GM11168 (cell line): ENCODE measurements at regions not wholly inside any gene's neighbourhood (a gene's known extent, or its start where the extent isn't known, plus 50 kb on each side); places are given as distances from the start of the nearest gene placed in this dataset.
"Not testable (repeated sequence)": the region's sequence is repeated elsewhere in the genome, so short reads cannot be mapped to it uniquely, and the experiment has no call there.

Experiments used
- in situ Hi-C: fragments of 300-500 bp; cut with MboI; formaldehyde crosslinking; loops from one replicate; pipeline ENCODE4 v1.12.0; 2022; ENCODE audit warnings: low sequenced_read_pairs; ENCODE audit not compliant: unreplicated experiment

DNA sequence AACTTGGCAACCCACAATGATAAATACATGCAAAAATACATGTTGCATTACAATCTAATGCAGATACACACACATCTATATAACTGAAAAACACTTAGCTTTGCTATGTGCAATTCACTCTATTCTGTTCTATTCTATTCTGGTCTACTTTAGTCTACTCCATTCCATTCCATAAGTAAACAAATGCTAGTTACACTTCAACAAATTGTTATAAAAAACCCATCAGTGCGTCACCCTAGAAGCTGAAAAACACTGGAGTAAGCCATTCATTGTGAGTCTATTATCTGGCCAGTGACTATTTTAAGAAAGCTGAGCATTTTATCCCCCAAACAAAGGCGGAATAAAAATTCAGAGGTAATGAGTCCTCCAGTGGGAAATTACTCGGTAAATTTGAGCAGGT, 315.7 kb upstream of the EPHA7 start:
- in situ Hi-C loops = no loop called here

DNA sequence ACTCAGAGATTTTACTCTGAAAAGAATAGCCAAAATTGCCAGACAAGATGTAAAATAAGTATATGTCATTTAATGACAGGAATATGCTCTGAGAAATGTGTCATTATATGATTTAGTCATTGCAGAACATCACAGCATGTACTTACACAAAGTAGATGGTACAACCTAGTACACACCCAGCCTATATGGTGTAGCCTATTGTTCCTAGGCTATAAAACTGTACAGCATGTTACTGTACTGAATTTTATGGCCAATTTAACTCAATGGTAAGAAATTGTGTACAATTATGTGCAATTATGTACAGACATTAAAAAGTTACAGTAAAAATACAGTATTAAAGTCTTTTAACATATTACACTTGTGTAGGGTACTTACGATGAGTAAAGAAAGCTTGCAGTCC, 311.9 kb upstream of the EPHA7 start:
- in situ Hi-C loops = no loop called here

DNA sequence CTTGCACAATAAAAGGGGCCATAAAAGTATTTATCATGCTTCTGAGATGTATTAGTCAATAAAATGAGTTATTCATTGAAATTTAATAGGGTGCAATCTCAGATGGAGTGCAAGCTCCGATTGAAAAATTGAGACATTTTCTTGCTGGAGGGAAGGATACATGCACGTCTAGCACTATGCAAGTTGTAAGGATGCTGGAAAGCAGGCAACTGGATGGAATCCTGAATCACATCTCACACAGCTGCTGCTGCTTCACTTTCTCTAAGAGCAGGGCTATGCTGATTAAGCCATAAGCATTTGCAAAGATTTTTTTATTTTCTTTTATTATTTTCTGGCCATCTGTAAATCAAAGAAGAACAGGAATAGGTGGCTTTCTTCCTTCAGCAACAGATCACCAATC, 308.8 kb upstream of the EPHA7 start:
- in situ Hi-C loops = no loop called here

DNA sequence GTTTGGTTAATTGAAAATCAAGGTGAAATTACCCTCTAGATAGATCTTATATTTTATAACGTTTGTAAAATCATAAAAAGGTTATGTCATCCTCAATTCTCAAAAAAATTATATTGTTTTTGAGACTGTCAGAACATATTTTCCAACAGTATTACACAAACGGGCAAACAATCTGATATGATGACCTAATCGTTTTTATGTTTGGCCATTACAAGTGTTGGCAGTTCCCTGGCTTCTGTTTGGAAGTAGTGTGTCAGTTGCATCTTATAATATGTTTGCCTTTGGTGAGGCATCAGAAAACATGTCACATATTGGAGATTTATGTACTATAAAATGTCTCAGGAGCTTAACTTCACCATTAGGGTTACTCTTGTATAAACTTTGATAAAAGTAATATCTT, 308.1 kb upstream of the EPHA7 start:
- in situ Hi-C loops = no loop called here

DNA sequence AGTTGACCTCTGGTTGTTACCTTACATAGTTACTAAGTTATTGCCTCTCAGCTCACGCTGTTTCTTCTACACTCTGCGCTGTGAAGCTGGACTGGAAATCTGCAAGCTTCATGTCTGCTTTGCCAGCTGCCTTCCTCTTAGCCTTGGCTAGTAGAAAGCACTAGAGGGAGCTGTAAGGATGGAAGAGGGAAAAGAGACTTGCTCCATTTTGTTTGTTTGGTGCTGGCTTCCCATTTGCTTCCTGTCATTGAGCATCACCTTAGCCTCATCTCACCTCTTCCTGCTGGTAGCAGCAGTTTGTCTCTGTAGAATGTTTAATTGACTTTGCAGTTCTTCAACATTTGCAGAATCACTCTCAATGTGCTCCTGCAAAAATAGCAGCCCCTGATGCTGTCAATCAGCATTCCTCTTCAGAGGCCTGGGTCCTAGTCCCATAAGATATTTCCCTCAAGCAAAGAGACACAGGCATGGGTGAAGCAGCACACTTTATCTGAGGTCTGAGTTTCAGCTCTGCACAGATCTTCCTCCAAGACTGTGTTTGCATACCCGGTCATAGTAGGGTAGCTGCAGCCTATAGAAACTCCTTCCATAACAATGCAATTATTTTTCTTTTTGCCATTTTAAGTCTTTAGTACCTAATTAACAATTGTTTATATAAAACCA, 302.2 kb upstream of the EPHA7 start:
- in situ Hi-C loops = no loop called here

DNA sequence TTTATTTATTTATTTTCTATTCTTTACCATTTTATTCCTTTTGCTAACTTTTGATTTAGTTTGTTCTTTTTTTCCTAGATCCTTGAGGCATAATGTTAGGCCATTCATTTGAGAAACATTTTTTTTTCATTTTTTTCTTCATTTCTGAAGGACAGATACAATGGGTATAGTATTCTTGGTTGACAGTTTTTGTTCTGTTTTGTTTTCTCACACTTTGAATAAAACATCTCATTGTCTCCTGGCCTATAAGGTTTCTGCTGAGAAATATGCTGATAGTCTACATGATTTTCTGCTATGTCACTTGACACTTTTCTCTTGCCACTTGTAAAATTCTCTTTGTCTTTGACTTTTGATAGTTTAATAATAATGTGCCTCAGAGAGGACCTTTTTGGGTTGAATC, 294.6 kb upstream of the EPHA7 start:
- in situ Hi-C loops = no loop called here

DNA sequence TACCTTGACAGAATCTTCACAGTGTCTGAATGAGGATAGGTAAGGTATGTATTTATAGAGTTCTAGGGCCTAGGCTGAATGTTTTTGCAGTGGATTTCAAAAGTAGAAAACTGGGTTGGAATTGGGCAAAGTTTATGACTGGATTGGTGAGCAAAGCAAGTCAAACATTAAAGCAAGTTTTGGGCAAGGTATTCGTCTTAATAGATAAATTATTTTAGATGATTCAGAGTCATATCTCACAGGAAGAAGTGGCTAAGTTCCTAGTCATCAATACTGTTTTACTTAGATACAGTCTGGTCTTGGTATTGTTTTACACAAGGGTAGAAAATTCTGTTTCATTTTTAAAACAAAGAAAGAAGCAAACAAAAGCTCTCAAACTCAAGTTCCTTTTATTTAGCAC, 284.1 kb upstream of the EPHA7 start:
- in situ Hi-C loops = no loop called here

DNA sequence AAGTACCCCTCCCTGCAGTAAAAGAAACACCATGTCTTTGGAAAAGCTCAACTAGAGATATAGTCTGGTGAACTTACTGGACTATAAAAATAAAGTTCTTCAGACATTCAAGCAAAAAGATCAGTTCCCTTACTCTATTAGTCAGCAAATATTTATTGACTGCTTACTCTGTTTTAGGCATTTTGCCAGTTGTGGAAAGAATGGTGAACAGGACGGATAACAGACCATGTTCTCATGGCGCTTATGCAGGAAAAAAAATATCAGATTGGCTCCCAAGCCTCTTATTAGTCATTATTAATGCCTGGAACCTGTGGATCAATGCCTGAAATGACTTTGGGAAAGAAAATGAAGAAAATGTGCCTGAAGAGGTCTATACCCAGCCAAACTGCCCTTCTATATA, 282.2 kb upstream of the EPHA7 start:
- in situ Hi-C loops = no loop called here

DNA sequence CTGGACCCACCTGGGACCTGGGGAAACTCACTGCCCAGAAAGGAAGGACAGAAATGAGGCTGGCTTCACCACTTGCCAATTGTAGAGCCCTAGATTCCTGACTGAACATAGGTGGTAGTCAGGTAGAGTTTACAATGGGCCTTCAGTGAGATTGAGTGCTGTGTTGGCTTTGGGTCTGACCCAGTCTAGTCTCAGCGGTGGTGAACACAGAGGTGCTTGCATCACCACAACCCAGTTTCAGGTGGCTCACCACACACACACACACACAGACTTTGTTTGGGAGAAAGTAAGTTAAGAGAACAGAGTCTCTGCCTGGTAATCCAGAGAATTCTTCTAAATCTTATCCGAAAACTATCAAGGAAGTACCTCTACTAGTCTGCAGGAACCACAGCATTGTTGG, 266.1 kb upstream of the EPHA7 start:
- in situ Hi-C loops = no loop called here

DNA sequence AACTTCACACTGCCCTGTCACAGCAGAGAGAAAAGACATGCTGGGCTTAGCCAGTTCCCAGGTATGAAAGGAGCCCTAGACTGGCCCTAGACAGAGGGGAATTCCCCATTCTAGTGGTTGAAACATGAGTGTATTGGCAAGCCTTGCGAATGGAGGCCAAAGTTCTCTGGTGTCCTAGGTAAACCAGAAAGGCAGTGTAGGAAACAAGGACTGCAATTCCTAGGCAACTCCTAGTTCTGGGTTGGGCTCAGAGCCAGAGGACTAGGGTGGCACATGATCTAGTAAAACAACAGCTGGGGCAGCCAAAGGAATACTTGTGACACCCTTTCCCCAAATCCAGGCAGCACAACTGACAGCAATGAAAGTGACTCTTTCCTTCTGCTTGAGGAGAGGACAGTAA, 265.0 kb upstream of the EPHA7 start:
- in situ Hi-C loops = no loop called here

DNA sequence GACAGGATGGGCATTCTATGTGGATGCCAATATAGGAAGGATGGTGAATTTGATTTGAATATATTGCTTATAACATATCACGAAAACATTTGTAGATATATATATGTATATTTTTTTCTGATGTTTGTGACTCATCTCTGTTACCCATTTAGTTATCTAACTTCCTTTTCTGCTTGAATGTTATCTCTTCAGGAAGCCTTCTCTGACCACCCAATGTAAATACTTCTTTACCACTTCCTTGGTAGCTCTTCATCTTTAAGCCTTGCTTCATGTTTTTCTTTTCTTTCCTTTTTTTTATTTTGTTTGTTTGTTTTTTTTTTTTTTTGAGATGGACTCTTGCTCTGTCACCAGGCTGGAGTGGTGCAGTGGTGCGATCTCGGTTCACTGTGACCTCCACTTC, 260.5 kb upstream of the EPHA7 start:
- in situ Hi-C loops = no loop called here

DNA sequence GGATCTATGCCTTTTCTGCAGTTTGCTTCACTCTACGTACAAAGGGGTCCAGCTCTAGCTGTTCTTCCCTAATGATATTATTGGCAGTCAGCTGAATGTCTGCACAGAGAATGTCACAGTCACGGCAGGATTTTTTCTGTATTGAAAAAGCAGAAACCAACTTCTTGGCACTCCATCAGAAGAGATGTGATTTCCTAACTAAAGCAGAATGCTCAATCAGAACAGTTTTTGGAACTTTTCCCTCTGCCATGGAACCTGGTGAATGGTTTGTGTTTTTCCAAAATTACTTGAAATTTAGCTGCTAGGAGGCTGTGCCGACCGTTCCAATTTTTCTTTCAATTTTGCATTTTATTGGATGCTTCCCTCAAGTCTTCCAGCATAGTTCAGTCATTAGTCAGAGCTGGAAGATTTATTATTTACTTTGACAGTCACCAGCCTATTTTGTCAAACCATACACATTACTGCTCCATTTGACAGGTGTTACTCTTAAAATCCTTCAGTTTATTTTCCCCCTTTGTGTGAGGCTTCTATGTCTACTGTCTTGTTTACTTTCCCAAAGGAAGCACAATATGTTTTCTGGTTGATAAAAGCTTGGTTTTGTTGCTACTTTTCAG, 259.6 kb upstream of the EPHA7 start:
- in situ Hi-C loops = no loop called here

DNA sequence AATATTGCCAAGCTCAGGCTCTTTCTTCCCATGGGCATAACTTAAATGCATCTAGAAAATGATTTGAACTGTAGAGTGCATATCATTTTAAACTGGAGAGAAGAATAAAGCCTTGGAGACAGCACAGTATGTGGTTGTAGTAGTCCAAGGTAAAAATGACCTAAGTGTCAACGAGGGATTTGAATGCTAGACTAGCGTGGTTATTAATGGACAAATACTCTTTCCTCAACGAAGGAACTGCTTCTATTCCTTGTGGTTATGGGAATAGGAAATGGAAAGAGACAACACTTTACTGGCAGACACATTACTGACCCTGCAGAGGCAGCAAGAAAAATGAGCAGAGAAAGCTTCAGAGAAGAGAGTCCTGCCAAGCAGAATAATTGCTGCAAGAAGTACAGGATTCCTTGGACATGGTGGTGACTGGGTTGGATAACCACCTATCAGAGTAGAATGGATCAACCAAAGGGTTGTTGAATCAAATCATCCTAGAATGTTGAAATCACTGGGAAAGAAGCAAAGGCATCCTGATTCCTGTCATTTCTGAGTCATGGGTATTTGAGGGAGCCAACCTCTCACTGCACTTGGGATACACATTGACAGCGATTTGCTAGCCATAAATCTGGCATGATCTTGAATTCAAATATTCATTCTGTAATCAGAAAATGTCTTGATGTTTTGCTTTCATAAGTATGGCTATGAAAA, 258.1 kb upstream of the EPHA7 start:
- in situ Hi-C loops = no loop called here

DNA sequence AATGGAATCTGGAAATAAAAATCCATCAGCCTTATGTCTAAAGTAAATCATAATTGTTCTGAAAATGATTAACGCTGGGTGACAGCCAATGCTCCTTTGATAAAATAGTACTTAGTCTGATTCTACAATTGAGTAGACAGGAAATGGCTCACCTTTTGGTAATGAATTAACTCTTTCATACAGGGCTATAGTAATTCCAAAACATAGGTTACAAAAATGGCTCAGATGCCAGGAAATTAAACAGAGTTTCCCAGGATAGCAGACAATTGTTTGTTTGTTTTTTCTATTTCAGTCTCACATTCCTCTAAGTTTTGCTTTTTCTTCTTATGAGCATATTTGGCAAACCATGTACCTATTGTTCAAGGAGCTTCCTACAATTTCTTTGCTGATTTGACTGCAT, 257.2 kb upstream of the EPHA7 start:
- in situ Hi-C loops = no loop called here

DNA sequence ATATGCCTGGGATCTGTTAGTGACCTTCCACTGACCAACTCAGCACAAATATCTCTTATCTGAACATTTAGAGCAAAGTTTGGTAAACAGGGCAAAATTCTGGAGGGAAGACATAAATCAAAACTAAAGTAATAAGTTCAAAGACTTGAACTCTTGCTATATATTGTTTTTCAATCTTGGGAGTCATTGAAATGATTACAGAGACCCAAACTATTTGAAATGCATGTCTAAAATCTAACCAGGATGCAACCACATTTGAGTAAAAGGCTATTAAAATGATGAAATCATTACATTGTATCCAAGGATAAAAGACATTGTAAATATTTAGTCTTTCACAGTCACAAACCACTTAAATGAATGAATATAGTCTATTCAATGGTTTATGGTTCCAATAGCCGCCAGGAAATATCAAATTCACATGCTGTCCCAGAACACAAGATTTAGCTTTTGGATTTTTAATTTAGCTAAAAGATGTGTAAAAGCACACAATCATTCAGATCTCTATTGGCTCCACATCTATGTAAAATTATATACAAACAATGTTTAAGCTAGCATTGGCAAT, 256.6 kb upstream of the EPHA7 start:
- in situ Hi-C loops = no loop called here

DNA sequence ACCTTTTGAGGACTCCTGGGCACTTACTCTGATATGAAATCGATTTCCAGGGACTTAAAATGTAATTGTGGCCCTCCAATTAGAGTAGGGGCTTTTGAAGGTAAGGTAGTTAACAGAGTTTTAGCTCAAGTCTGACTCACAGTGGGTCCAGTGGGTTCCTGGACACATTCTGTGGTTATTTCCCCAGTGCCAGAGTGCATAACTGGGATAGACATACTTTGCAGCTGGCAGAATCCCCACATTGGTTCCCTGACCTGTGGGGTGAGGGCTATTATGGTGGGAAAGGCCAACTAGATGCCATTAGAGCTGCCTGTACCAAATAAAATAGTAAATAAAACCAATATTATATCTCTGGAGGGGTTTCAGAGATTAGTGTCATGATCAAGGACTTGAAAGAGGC, 243.8 kb upstream of the EPHA7 start:
- in situ Hi-C loops = no loop called here

DNA sequence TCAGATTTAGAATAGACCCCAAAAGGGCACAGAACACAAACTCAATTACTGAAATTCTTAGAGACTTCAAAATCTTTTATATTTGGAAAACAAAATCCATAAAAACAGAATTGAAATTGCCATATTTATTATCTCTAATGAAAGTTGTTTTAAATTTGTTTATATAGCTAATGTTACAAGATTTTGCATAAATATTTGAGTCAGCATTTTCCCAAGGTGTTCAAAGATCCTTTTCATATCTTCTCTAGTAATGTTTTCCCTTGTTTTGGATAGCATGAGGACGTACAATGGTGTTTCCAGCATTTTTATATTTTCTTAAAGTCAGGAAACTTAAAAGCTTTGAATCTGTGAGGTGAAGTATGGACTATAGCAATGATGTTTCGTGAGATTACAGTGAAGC, 235.2 kb upstream of the EPHA7 start:
- in situ Hi-C loops = no loop called here

DNA sequence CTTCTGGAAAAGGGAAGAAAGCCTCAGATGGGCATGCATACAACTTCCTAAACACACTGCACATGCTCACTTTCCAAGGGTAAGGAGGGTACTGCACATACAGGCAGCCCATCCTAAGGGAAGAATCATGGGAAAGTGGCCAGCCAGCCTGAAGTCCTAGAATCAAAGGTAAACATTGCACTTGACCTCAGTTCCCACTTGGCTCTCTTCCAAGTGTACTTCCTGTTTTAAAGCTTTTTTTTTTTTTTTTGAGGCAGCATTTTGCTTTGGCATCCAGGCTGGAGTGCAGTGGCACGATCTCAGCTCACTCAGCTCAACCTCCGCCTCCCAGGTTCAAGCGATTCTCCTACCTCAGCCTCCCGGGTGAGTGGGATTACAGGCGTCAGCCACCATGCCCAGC, 225.3 kb upstream of the EPHA7 start:
- in situ Hi-C loops = no loop called here

DNA sequence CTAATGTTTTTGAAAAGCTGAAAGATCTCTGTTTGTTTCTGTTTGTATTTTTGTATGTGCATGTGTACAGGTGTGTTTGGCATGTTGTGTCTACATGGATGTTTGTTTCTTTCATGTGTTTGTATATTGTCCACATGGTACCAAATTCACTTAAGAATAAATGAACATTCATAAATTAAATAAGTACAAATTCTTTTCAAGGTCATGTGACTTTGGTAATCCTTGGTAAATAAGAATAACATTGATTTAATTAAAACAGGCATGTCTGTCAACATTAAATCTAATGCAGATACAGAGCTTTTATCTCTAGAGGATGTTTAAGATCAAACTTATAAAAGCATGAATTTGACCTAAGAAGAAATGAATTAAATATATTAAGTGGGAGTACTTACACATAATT, 219.8 kb upstream of the EPHA7 start:
- in situ Hi-C loops = no loop called here

DNA sequence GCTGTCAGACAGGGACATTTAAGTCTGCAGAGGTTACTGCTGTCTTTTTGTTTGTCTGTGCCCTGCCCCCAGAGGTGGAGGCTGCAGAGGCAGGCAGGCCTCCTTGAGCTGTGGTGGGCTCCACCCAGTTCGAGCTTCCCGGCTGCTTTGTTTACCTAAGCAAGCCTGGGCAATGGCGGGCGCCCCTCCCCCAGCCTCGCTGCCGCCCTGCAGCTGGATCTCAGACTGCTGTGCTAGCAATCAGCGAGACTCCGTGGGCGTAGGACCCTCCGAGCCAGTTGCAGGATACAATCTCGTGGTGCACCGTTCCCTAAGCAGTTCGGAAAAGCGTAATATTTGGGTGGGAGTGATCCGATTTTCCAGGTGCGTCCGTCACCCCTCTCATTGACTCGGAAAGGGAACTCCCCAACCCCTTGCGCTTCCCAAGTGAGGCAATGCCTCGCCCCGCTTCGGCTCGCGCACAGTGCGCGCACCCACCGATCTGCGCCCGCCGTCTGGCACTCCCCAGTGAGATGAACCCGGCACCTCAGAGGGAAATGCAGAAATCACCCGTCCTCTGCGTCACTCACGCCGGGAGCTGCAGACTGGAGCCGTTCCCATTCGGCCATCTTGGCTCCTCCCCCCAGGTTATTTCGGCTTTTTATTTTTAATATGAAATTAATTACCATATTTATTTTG, 217.8 kb upstream of the EPHA7 start:
- in situ Hi-C loops = not testable (repeated sequence)

DNA sequence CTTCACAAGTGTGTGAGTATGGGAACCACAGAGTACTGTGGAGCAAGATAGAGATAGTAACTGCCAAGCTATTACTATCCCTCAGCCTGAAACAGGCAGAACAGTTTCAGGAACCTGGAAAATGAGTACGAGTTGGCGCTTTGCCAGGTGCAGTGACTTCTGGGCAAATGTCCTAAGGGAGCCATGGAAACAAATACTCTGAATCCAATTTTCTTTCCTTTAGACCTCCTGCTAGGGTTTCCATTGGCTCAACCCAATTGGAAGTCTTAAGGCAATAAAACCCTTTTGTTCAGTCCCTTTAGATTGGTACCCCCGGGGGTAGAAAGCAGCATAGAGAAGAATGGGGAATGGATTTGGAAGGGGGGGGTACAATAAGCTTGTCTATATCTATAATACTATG, 205.0 kb upstream of the EPHA7 start:
- in situ Hi-C loops = no loop called here
